Suprapubic skin (tissue), 4 donors: ENCODE measurements at regions not wholly inside any gene's neighbourhood (a gene's known extent, or its start where the extent isn't known, plus 50 kb on each side); places are given as distances from the start of the nearest gene placed in this dataset.

ENCODE experiments used
- DNase-seq, 2 donors: peaks; one replicate each; pipeline ENCODE4 v3.0.0-alpha.2; 2019; ENCODE audit warnings: low spot score in 2 of 2
- H3K27ac ChIP-seq: fragments of 200-600 bp; sonication (generic); one replicate; pipeline ENCODE4 v1.5.1; 2019
- H3K27me3 ChIP-seq: fragments of 200-600 bp; sonication (generic); one replicate; pipeline ENCODE4 v1.5.1; 2019
- H3K36me3 ChIP-seq: fragments of 200-600 bp; sonication (generic); one replicate; pipeline ENCODE4 v1.5.1; 2019
- H3K4me1 ChIP-seq: fragments of 200-600 bp; sonication (generic); one replicate; pipeline ENCODE4 v1.5.1; 2019
- H3K4me3 ChIP-seq: fragments of 200-600 bp; sonication (generic); one replicate; pipeline ENCODE4 v1.5.1; 2019; ENCODE audit warnings: mild to moderate bottlenecking
- H3K9me3 ChIP-seq: fragments of 200-600 bp; sonication (generic); one replicate; pipeline ENCODE4 v1.5.1; 2019
- CTCF ChIP-seq, 2 donors: fragments of 200-600 bp in 1 of 2; fragments of 450-650 bp in 1 of 2; sonication (generic) in 1 of 2; IDR thresholded peaks; one replicate each; pipeline ENCODE4 v1.5.1; 2016 to 2019; ENCODE audit warnings: antibody characterized with exemption in 2 of 2, mild to moderate bottlenecking in 1 of 2, moderate library complexity in 1 of 2
- EP300 ChIP-seq: sonication (generic); formaldehyde crosslinking; IDR thresholded peaks from one replicate; pipeline ENCODE4 v1.6.1; 2017; ENCODE audit warnings: antibody characterized with exemption
- POLR2A ChIP-seq, 2 donors: fragments of 450-650 bp; IDR thresholded peaks; one replicate each; pipeline ENCODE4 v1.6.1; 2017; ENCODE audit warnings: antibody characterized with exemption in 2 of 2, mild to moderate bottlenecking in 2 of 2, moderate library complexity in 2 of 2
- POLR2AphosphoS5 ChIP-seq, 3 donors: sonication (generic); formaldehyde crosslinking; IDR thresholded peaks; one replicate each; pipeline ENCODE4 v1.6.1; 2017; ENCODE audit warnings: antibody characterized with exemption in 3 of 3
- WGBS: methylation state at CpG from one replicate; pipeline ENCODE4 v1.1.5; 2018; 5-methylcytosine and 5-hydroxymethylcytosine counted together

GRCh38 chr16:13858873-13859580, 60.9 kb upstream of the ERCC4 start:
- Histone ChIP-seq H3K4me1 (no peaks in the 10 kb centered on the region), H3K27me3 (peaks cover 4% of the 10 kb centered on the region), H3K4me3 (no peak overlapping the region), H3K9me3 (no peaks in the 10 kb centered on the region), H3K27ac (no peak overlapping the region), H3K36me3 (no peaks in the 10 kb centered on the region)
- WGBS, result 83% methylated on average over 9 of the region's 9 CpGs
- DNase-seq, result no peak
- no peak for TF ChIP-seq CTCF (IDR thresholded peaks at IDR 0.05)
- TF ChIP-seq EP300, result no peak
- no peak for TF ChIP-seq POLR2AphosphoS5 (IDR thresholded peaks at IDR 0.05)
- no peak for TF ChIP-seq POLR2A (IDR thresholded peaks at IDR 0.05)

DNA sequence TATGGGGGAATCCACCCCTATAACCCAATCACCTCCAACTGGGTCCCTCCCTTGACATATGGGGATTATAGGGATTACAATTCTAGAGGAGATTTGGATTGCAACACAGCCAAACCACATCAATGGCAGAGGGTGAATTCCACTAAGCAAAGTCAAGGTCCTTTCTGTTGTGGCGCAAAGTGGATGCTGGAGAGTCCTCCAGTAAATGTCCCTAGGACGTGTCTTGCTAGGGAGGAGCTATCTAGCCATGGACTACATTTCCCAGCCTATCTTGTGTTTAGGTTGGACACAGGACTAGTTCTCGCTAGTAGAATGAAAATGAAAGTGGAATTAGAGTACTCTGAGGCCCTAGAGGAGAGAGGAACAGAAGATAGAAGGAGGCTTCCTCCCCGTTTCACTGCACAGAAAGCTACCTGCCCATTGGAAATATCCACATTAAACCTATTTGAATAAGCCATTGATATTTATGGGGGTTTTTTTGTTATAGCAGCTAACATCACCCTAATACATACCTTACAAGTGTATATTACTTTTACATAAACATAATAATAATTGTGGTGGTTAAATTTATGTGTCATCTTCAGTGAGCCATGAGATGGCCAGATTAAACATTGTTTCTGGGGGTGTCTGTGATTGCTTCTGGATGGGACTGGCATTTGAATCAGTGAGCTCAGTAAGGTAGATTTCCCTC, 56.7 kb upstream of the ERCC4 start:
- Histone ChIP-seq H3K27me3 (peaks cover 4% of the 10 kb centered on the region), H3K36me3 (no peaks in the 10 kb centered on the region), H3K9me3 (no peaks in the 10 kb centered on the region), H3K4me1 (no peaks in the 10 kb centered on the region), H3K27ac (no peak overlapping the region), H3K4me3 (no peak overlapping the region)
- no peak for TF ChIP-seq POLR2A (IDR thresholded peaks at IDR 0.05)
- TF ChIP-seq EP300, result no peak
- TF ChIP-seq POLR2AphosphoS5 (IDR thresholded peaks at IDR 0.05), result no peak
- no peak for TF ChIP-seq CTCF (IDR thresholded peaks at IDR 0.05)
- WGBS, result 82% methylated on average over 4 of the region's 4 CpGs
- no peak for DNase-seq

DNA sequence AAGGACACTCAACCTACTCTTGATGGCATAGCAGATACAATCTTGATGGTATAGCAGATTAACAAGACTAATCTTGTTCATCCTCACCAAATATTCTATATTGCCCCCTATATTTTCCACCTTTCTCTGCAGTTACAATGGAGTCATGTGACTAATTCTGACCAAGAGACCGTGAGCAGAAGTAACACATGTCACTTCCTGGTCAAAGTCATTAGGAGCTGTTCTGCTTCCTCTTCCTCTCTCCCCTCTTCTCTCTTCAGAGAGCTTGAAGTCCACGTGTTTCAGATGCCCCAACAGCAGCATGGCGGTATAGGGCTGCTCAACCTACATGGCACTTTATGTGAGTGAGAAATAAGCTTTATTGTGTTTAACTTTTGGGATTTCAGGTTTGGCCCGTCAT, 55.3 kb upstream of the ERCC4 start:
- Histone ChIP-seq H3K4me3 (no peak overlapping the region), H3K27ac (no peak overlapping the region), H3K36me3 (no peaks in the 10 kb centered on the region), H3K9me3 (no peaks in the 10 kb centered on the region), H3K27me3 (peaks cover 4% of the 10 kb centered on the region), H3K4me1 (no peaks in the 10 kb centered on the region)
- WGBS, result 71% methylated on average over 4 of the region's 4 CpGs
- DNase-seq, result no peak
- TF ChIP-seq CTCF (IDR thresholded peaks at IDR 0.05), result no peak
- no peak for TF ChIP-seq POLR2AphosphoS5 (IDR thresholded peaks at IDR 0.05)
- no peak for TF ChIP-seq EP300
- TF ChIP-seq POLR2A (IDR thresholded peaks at IDR 0.05), result no peak

GRCh38 chr16:13866073-13866472, 53.9 kb upstream of the ERCC4 start:
- TF ChIP-seq POLR2AphosphoS5 (IDR thresholded peaks at IDR 0.05) (no peak), EP300 (no peak), CTCF (IDR thresholded peaks at IDR 0.05) (peak in 1 of 2 donors; percentile 55), POLR2A (IDR thresholded peaks at IDR 0.05) (no peak)
- 17% methylated on average over 8 of the region's 8 CpGs for WGBS
- H3K9me3 ChIP-seq, result no peaks in the 10 kb centered on the region
- no peaks in the 10 kb centered on the region for H3K4me1 ChIP-seq
- H3K4me3 ChIP-seq, result no peak overlapping the region
- H3K36me3 ChIP-seq, result no peaks in the 10 kb centered on the region
- peak in 1 of 2 donors; percentile 60 for DNase-seq
- H3K27ac ChIP-seq, result no peak overlapping the region
- H3K27me3 ChIP-seq, result no peaks in the 10 kb centered on the region
